HG02870 (cell line): ENCODE measurements at regions not wholly inside any gene's neighbourhood (a gene's known extent, or its start where the extent isn't known, plus 50 kb on each side); places are given as distances from the start of the nearest gene placed in this dataset.
A peak's percentile ranks its signal among the peaks of the same experiment; 100 is the strongest.

Experiments used
- ATAC-seq: cut with Tn5 transposase; IDR thresholded peaks from one replicate; pipeline ENCODE4 v1.9.1; 2021; ENCODE audit warnings: mild to moderate bottlenecking, moderate library complexity; ENCODE audit not compliant: unreplicated experiment

- peak; percentile 79 for ATAC-seq
These were observed 513.9 kb upstream of the MEX3C start for GRCh38 chr18:51711298-51711889.

- peak; percentile 44 for ATAC-seq
These were observed 515.3 kb upstream of the MEX3C start for GRCh38 chr18:51712821-51713220.

- ATAC-seq: peak; percentile 26
These were observed 518.8 kb upstream of the MEX3C start for GRCh38 chr18:51716277-51716676.

DNA sequence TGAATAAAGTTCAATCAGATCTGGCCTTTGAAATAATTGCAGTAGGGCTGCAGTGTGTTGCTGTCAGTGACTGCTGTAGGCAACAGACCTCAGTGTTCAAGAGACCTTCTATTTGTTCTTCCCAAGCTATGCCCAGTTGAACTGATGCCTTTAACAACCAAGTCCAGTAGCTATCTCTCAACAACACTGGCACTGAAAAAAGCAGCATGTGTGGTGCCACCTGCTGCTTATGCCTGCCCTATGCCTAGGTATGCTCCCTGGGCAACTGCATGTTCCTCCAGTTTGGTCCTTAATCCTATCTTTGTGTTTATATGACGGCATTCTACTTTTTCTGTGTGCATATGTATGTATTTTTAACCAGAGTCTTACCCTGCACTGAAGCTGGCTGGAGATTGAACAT lies 523.9 kb upstream of the MEX3C start:
- ATAC-seq: no peak

DNA sequence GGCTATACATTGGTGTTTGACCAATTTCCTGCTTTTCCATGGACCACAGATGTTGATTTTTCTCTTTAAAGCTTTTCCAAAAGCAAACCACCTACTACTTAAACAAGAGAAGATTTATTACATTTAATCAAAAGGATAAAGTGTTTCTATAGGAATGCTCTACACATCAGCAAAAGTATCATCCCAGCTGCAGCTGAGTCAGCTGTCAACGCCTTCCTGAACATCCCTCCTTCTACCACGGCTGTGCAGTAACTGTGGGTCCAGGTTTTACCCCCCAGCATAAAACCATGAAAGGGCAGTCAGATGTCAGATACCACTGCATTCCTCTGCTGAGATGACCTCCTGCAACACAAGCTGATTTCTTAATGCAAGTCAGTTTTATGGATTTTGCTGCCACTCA lies 524.5 kb upstream of the MEX3C start:
- no peak for ATAC-seq

- ATAC-seq: peak; percentile 51
These were observed 527.6 kb upstream of the MEX3C start for GRCh38 chr18:51724790-51725721.

- peak; percentile 38 for ATAC-seq
These were observed 529.1 kb upstream of the MEX3C start for GRCh38 chr18:51726614-51727013.

GRCh38 chr18:51727780-51728179 lies 530.3 kb upstream of the MEX3C start:
- ATAC-seq: peak; percentile 60

- no peak for ATAC-seq
These were observed 533.6 kb upstream of the MEX3C start for GRCh38 chr18:51731070-51731469.

GRCh38 chr18:51734576-51734975 lies 537.1 kb upstream of the MEX3C start:
- no peak for ATAC-seq

- peak; percentile 92 for ATAC-seq
These were observed 541.7 kb upstream of the MEX3C start for GRCh38 chr18:51739044-51739666.

GRCh38 chr18:51751901-51752300 lies 554.4 kb upstream of the MEX3C start:
- peak; percentile 98 for ATAC-seq

DNA sequence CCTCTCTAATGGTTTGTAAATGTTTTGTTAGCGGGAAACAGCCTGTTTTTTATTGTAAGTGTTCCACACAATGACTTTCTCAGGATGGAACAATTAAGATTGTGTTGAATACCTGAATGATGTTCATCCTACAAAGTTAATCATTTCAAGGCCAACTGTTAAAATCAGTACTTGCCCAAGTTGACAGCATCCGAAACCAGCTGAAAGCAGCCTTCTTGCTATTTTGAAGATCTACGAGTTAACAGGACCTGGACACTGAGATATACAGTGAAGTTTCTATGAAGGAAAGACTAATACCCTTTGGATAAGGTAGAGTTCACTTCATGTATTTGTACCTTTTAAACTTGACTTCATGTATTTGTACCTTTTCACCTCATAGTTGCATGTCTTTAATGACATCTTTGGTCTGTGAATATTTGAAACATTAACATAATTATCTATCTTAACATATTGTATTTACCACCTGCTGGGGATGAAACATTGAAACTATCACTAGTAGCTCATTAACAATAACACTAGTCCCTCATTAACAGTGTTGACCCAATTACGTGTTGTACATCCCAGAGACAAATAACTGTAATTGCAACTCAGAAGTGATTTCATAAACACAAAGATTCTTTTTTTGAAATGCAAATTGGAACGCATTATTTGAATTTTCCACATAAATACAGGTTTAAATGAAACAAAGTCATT lies 556.0 kb upstream of the MEX3C start:
- ATAC-seq: no peak

DNA sequence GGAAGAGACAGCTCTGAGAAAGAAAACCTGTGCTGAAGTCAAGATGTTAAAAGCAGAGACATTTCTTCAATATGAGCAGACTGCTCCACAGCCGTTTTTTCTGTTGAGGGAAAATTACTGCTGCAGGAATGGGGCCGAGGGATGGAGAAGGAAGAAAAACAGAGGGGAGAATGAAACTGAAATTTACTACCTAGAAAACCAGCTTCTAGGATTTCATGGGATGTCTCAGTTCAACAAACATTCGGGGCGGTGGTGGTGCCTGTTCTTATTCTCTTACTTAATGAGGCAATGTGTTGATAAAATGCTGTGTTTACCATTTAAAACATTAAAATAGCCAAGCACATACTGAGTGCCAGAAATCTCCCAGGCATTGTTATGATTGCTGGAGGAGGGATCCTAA lies 557.1 kb upstream of the MEX3C start:
- no peak for ATAC-seq

DNA sequence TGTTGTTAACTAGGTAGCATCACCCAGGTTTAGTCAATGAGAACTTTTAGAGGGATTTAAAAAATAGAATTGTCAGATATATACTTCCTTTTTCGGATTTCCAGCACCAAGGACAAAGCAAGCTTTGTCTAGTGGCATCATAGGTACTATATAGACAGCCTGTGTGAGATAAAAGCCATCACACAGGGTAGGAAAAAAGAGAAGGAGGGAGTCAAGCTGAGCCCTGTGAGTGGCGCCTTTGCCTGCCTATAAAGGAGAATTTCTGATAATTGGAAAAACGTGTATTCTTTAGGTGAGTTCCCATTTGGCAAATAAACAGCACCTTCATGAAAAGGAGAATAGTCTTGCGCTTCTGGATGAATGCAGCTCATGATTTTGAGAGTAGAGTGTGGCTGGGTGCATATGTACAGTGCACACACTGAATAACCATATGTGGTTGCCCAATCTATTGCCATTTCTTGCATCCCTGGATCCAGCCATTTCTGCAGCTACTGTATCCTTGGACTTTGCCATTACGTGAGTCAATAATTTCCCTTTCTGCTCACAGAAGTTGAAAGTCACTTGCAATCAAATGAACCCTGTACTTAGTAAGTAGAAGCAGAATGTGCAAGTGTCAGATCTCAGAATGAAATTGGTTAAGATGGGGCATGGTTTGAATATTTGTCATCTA lies 559.9 kb upstream of the MEX3C start:
- no peak for ATAC-seq

- ATAC-seq: no peak
These were observed 564.9 kb upstream of the MEX3C start for GRCh38 chr18:51762373-51762772.

DNA sequence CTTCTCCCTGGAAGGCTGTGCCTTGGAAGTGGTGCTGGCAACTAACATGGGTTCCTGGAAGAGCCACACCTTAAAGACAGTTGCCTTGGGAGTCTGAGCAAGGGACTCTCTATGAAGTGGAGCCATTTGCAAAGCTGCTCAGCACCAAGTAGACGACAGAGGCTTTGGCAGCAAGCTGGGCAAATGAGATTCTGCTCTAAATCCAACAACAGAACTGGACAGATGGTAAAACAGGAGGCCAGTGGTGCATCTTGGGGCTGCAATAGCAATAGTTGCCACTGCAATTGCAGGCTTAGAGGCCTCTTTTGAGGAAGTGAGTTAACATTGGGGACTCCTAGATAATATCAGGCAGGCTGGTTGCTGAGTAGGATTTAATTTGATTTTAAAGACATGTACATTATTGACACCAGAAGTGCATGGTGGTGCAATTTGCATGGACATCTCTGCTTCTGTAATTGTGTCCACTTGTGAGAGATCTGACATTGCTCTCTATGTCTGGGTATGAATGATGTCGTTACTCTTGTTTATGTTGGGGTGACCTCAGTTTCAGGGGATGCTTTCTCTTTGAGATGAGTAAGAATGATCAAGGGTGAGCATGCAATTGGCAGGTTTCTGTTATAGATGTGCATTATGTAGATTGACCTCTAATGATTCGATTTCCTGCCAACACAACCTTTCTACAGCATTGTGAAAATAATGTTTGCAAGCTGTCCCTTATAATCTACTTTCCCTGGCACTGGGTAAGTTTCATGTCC lies 568.3 kb upstream of the MEX3C start:
- ATAC-seq: peak; percentile 66

DNA sequence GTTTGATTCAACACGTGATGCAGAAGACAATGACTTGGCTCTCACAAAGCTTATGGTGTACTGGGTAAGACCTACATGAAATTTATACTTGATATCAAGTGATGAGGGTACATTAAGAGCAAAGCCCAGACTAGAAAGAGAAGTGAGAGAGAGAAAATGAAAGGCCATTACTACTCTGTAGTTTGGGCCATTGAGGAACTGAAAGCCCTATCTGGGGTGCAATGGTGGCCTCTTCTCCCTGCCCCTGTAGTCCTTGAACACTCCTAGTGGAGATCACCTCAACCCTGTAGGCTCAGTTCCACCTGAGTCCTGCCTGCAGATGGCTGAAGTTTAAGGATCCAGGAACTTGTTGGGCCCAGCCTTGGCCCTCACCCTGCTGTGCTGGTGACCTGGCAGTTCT lies 569.8 kb upstream of the MEX3C start:
- ATAC-seq: no peak

- ATAC-seq: no peak
These were observed 561.9 kb upstream of the DCC start for GRCh38 chr18:51778115-51778514.

- ATAC-seq: no peak
These were observed 550.1 kb upstream of the DCC start for GRCh38 chr18:51789871-51790270.
